Uterus (tissue), 2 donors: ENCODE measurements at regions not wholly inside any gene's neighbourhood (a gene's known extent, or its start where the extent isn't known, plus 50 kb on each side); places are given as distances from the start of the nearest gene placed in this dataset.

Experiments
- POLR2A ChIP-seq, 2 donors: fragments of 450-650 bp; IDR thresholded peaks; one replicate each; pipeline ENCODE4 v1.6.1; 2016; ENCODE audit warnings: antibody characterized with exemption in 2 of 2, mild to moderate bottlenecking in 1 of 2, moderate library complexity in 1 of 2
- TF ChIP-seq, protein P1 (sequence below), 4 experiments: fragments of 200-600 bp in 2 of 4; fragments of 450-650 bp in 2 of 4; sonication (generic) in 2 of 4; IDR thresholded peaks; one replicate each; pipeline ENCODE4 v1.5.1; 2016 to 2019; ENCODE audit warnings: antibody characterized with exemption in 4 of 4, mild to moderate bottlenecking in 2 of 4, moderate library complexity in 1 of 4

GRCh38 chr12:124412646-124413015, 117.7 kb downstream of the RFLNA start:
- TF ChIP-seq POLR2A (IDR thresholded peaks at IDR 0.05), result no peak
- TF ChIP-seq, protein P1, sequence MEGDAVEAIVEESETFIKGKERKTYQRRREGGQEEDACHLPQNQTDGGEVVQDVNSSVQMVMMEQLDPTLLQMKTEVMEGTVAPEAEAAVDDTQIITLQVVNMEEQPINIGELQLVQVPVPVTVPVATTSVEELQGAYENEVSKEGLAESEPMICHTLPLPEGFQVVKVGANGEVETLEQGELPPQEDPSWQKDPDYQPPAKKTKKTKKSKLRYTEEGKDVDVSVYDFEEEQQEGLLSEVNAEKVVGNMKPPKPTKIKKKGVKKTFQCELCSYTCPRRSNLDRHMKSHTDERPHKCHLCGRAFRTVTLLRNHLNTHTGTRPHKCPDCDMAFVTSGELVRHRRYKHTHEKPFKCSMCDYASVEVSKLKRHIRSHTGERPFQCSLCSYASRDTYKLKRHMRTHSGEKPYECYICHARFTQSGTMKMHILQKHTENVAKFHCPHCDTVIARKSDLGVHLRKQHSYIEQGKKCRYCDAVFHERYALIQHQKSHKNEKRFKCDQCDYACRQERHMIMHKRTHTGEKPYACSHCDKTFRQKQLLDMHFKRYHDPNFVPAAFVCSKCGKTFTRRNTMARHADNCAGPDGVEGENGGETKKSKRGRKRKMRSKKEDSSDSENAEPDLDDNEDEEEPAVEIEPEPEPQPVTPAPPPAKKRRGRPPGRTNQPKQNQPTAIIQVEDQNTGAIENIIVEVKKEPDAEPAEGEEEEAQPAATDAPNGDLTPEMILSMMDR (IDR thresholded peaks at IDR 0.05), result no peak
